NCI-H1417 (cell line): ENCODE measurements at regions not wholly inside any gene's neighbourhood (a gene's known extent, or its start where the extent isn't known, plus 50 kb on each side); places are given as distances from the start of the nearest gene placed in this dataset.

ENCODE experiments used
- DNase-seq, 3 experiments: peaks; one replicate each; lab custom pipeline; 2025; lab: John Stamatoyannopoulos, UW

DNA sequence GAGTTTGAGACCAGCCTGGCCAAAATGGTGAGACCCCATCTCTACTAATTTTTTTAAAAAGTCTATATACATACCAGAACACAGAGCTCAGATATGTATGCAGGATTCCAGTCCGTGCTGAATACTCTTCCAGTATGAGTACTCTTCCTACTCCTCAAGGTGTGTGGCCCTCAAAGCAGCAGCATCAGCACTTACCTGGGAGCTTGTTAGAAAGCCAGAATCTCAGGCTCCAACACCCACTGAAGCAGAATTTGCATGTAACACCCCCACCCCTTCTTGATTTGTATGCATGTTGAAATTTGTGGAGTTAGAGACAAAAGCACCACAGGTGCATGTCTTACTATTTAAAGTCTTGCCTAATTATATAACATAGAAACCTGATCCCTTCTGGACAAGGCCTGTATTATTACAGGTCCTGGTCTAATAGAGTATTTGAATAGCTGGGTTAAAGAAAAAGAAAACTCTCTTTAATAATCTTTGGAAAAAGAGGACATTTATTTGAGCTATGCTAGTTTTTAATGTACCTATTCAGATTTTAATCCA lies 50.3 kb upstream of the NFE2L2 start:
- peak in 2 of 3 experiments; percentile 31 to 81 for DNase-seq

DNA sequence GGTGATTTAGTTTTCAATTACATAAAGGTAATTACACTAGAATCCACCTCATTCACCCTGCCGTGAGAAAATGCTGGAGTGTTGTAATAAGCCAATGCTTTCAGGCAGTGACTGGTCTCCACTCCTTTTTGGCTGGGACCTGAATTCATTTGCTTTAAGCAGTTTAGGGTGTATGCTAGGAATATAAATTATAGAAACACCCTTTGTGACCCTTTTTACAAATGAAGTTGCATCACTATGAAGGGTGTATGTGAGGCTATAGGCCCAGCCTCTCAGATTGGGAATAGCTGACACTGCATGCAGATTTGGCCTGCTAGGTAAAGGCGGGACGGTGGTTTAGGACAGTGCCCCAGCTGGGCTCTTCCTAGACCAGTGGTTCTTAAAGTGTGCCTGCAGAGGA lies 50.8 kb upstream of the NFE2L2 start:
- DNase-seq: peak in 2 of 3 experiments; percentile 33 to 77

DNA sequence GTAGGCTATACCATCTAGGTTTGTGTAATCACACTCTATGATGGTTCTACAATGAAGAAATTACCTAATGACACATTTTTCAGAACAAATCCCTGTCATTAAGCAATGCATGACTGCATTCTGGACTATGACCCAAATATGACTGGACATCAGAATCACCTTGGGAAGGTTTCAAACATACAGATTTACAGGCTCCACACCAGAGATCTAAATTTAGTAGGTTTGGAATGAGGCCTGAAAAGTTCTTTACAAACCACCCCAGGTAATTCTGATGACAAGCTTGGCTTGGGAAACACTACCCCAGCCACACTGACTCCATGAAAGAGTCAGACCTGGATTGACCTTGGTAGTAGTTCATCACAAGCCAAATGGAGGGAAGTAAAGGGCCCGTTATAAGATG lies 52.2 kb upstream of the NFE2L2 start:
- no peak for DNase-seq

DNA sequence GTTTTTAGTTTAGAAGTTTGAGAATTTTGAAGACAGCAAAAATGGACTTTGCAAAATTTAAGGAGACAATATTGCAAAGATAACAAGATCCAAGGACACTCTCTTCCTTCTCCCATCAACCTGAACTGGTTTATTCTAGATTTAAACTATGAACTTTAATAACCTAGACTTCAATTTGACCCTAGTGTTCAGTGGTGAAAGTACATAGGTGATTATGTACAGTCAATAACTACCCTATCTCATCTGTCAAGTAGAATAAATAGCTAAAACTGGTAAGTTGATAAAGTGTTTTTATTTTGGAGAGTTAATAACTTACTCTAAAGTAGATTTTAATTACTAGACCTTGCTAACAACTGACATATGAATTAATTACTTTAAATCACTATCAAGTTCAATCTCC lies 52.9 kb upstream of the NFE2L2 start:
- DNase-seq: no peak

DNA sequence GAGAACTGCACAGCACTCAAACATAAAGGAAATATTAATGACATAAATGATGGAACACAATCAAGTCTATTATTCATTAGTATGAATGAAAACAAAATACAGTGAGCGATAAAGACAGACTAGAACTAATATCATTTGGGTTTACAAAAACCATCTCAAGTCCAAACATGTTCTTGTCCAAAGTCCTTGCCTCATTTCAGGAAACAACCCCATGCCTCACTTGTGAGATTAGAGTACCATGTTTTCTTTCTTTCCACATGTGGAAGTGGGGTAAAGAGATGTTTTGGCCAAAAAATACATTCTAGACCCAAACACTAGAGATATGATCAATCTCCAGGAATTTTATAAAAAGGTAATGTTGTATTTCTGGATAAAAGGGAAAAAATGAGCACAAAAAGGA lies 53.3 kb upstream of the NFE2L2 start:
- DNase-seq: no peak

DNA sequence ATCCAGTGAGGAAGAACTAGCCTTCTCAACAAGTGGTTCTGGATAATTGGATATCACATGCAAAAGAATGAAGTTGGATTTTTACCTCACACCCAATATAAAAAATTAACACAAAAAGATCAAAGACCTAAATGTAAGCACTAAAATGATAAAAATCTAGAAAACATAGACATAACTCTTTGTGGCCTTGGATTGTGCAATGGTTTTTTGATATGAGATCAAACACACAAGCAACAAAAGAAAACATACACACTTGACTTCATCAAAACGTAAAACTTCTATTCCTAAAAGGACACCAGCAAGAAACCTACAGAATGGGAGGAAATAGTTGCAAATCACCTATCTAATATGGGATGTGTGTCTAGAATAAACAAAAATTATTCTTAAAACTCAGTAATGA lies 54.1 kb upstream of the NFE2L2 start:
- DNase-seq: no peak

DNA sequence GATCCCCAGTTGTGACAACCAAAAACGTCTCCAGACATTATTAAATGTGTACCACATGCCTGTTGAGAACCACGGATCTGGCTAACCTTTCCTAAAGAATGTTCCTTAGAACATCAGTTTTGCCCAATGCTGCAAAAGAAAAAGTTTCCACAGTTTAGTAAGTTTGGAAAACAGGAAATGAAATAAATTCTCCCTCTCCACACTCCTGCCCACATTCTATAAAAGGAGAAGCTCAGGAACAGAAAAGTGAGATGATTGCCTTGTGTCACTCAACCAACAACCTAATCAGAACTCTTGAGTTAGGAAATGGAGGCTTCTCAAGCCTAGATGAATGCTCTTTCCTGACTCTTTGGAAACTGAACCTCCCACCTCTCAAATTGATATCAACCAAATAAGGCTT lies 56.1 kb upstream of the NFE2L2 start:
- no peak for DNase-seq

DNA sequence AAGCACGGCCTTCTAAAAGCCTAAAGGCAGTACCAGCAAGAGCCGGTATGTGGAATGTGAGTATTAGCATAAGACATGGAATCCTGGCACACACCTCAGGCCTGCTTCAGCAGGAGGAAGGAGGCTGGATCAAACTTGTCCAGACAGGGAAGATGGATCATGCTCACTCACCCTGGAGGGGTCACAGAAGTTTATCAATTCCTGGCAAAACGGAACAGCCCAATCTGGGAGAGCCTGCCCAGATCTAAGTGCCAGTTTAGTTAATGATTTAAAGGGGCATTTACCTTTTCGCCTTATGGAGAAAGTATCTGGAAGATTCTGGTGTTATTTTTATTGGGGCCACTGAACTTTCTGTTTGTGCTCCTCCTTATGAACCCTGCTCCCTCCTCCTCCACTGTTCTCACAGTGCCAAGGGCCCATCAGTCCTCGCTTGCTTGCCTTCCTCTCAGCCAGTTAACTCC lies 58.3 kb upstream of the NFE2L2 start:
- no peak for DNase-seq

DNA sequence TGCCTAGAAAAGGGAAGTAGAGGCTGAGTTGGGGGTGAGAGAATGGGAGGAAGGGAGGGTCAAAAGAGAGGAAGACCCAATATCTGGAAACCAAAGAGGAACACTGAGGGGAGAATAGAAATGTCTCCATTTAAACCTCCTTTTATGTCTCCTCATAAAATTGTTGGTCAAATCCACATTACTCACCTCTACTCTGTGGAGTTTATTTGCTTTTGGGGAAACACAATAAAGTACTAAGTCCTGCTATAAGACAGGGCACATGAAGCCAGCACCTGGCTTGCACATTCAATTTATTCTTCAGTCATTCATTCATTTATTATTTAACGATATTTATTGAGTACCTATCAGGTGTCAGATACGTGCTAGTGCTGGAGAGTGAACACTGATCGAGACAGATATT lies 60.3 kb upstream of the NFE2L2 start:
- DNase-seq: no peak

DNA sequence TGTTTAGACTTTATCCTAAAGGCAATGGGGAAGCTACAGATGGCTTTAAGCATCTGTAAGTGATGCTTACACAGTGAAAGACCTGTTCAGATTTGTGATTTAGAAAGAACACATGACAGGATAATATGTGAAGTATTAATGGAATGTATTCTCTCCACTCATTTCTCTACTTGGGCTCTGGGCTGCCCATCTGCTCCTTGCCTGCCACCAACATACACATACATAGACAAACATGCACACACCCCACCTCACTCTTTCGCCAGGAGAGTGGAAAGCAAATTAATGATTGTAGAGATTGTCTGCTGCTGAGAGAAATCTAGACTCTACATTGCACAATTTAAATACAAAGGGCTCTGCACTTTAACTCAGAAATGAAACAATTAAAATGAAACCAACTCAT lies 61.0 kb upstream of the NFE2L2 start:
- no peak for DNase-seq

DNA sequence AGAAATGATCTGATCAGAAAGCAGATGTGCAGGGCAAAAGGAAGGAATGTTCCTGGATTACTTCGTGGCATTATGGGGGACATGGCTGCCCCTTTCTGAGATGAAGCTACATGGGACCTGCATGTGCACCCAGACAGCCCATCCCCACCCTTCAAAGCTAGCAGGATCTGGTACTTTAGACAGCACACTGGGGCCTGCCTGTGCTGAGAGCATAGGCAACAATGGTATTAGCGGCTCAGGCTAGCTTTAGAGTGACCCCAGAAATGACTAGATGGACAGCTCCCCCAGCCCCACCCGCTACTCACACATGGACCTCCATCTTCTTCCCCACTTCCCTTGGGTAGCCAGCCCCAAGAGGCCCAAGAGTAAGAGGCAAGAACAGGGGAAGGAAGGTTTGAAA lies 61.5 kb upstream of the NFE2L2 start:
- no peak for DNase-seq

DNA sequence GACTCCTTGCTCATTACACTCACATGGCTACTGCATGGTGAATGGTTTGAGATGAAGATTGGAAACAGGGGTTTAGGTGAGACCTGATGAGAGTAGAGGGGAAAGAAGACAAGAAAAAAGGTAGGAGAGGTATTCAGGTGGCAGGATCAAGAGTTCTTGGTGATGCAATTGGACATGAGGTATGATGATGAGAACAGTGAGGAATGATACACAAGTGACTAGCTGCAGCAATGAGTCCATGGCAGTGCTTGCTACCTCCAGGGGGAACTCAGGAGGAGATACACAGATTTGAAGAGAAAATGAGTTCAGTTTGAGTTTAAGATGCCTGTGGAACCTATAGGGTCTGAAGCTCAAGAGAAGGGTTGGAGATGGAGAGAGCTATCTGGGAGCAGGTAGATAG lies 62.1 kb upstream of the NFE2L2 start:
- DNase-seq: no peak

DNA sequence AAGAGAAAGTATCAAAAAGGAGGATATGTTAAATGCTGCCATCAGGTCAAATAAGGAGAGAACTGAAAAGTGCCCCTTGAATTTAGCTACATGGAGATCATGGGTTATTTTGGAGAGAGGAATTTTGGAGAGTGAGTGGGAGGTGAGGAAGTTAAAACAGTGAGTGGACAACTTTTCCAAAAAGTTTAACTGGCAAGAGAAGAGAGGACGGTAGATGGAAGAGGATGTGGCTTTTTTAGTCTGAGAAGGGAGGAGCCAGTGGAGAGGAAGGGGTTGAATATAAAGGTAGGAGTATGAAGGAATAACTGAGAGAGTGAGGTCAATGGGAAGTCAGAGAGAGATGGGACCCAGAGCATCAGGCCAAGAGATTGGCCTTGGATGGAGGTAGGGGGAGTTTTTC lies 62.5 kb upstream of the NFE2L2 start:
- DNase-seq: no peak

DNA sequence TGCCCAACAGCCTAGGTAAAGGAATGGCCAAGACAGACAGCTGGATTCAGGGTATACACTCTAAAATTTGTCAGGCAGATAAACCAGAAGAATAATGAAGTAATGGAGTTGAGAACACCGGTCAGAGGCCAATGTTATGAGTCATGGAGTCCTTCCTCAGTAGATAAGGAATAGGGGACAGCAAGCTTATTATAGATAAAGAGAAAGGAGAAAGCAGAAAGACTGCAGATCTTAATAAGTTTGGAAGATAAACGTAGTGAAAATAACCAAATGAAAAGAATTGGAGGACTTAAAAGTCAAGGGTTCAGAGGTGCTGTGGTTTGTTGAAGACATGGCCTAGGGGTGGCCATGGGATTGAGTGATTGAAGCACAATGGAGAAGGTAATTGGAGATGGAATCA lies 63.5 kb upstream of the NFE2L2 start:
- no peak for DNase-seq

DNA sequence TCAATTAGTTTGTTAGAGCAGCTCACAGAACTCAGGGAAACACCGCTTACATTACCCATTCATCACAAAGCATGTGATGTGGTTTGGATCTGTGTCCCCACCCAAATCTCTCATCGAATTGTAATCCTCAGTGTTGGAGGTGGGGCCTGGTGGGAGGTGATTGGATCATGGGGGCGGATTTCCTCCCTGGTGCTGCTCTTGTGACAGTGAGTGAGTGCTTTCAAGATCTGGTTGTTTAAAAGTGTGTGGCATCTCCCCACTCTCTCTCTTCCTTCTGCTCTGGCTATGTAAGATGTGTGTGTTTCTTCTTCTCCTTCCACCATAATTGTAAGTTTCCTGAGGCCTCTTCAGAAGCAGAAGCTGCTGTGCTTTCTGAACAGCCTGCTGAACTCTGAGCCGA lies 63.5 kb upstream of the AGPS start:
- no peak for DNase-seq

DNA sequence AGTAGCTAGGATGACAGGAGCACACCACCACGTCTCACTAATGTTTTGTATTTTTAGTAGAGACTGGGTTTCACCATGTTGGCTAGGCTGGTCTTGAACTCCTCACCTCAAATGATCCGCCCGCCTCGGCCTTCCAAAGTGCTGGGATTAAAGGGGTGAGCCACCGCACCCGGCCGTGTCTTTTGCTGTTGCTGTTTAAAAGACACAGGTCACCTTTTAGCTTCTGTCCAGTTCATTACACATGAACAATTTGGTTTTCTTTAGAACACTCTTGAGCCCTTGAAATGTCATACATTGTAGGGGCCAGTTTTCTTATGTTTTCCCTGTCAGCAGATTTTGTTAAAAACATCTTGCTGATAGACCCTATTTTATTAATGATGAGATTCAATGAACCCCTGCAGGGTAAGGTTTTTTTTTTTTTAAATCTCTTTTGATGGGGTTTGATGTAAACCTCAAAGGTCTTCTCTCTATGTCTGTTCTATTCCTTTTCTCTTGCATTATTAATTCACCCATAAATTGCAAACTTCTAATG lies 61.0 kb upstream of the AGPS start:
- no peak for DNase-seq

DNA sequence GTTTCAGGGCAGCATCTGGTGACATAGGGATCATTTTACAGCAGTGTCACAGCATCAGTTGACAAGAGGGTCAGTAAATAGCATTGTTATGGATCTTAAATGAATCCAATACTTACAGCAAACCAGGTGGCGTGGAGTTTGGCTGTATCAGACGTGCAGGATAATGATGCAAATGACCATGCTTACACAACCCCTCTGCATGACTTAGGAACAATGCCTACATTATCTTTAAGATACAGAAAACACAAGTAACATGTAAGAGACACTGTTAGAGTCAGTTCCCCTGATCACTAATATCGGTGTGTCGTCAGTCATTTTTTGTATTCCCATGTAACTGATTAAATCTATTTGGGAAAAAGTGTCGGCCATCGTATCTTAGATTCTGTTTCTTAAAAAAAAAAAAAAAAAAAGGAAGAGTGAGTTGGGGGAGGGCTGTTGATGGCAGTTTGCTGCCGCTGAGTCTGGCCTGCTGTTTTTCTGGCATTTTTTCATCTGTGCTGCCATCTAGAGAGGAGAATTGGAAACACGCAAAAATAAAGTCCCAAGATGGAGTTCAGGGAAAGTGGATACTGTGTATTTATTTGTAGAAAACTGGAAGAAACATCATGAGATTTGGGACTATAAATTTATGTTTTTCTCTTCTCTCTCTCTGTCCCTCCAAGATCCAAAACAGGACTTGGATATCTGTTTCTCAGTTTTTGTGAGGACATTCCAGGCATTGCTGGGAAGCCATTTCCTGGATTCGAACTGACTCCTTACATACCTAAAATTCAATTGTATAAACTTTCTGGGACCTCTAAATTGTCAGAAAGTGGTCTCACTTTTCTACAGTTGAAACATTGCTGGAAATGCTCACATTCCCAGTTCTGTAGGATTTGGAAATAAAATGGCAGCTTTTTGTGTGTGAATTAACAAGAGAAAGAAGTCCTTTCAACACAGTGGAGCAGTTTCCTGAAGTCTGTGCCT lies 60.3 kb upstream of the AGPS start:
- peak; percentile 36 to 89 (median 52) for DNase-seq

DNA sequence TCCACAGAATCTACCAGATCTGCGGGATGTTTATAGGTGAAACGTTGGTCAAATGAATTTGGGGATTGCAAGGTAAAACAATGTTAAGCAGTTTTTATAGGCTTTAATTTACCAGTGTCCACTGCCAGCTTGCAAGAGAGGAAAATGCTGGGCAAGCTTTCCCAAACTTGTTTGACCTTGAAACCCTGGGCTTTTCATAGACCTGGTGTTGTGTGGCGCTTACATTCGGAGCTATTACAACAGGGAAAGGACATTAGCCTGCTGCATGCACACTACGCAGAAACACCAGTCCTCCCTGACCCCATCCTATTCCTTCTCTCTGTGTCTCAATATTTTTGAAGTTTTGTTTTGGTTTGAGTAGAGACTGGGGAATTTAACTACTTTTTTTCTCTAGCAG lies 59.6 kb upstream of the AGPS start:
- no peak for DNase-seq

DNA sequence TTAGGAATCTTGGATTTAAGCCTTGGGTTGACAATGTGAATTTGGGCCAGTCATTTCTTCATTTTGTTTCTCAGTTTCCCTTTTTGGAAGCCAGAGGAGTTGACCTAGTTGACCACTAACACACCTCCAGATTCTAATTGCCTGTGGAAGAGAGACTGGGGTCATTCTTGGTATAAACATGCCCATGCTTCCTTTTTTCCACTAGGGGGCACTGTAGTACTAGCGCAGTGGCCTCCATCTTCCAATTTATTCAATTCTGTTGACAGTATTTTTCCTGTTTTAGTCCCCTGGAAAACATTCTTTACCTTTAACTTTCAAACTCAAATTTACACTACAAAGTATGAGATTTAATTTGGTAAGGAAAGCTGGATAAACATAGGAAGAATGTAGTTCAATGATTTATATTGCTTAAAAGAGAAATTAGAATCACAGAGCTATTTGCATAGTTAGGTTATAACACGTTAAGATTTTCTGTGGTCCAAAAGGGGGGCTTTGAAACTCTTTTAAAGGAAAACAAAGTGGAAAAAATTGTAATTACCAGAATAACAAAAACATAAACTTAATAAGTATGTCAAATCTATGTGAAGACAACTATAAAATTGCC lies 57.5 kb upstream of the AGPS start:
- peak; percentile 28 to 74 (median 34) for DNase-seq

DNA sequence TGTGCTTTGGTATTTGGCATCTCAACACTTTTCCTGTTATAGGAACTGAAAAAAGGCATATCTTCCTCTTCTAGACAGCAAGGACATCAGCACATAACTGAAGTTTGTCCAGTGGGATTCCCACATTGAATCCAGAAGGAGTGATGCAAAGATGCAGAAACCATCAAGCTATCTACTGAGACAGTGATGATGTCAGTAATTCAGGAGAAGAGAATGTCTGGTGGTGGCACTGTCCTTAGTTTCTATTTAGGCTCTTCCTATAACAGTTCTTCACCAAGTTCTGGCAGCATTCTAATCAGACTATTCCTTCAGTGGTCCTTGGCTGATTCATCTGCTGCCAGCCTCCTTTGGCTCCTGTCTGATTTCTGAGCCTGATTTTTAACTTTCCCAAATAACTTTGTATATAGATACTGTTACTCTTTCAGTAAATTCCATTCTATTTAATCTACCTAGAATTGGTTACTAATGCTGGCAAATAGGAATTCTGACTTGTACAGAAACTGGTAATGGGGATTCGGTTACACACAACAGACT lies 56.6 kb upstream of the AGPS start:
- DNase-seq: no peak

DNA sequence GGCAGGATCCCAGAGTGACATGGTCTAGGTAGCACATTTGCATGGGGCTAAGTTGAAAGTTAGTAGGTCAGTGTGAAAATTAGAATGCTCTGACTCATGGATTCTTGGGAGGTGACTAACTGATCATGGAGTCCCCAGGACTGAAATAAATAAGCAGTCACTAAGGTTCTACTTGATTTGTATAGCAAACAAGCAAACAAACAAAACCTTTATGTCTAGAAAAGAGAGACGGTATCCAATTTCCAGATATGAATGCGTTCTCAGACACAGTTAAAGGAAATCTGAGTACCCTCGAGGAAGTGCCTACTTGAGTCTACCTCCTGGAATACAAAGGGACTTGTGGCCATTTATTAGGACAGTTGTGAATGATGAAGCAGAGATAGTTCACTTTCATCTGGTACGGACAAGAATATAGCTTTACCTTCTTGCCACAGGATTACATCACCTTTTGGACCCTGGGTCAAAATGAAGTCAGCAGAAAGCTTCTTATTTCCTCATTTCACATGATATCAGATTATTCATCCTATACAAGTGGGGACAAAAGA lies 54.3 kb upstream of the AGPS start:
- peak in 1 of 3 experiments; percentile 14 for DNase-seq

DNA sequence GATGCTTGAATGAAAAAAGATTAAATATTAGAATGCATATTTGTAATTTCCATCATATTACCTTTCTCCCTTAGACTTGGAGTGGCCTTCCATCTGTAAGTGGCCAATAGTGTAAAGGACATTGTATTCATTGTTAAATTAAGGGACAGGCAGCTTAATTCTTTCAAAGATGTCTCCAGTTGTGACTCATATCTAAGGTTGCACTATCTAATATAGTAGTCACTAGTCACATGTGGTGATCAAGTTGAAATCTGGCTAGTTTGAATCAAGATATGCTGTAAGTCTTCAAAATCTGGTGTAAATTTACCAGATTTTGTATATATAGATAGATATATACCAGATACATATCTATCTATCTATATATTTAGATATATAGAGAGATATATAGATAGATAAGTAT lies 52.4 kb upstream of the AGPS start:
- DNase-seq: no peak
